Transverse colon (tissue), 4 donors: ENCODE measurements at regions not wholly inside any gene's neighbourhood (a gene's known extent, or its start where the extent isn't known, plus 50 kb on each side); places are given as distances from the start of the nearest gene placed in this dataset.

Source experiments
- DNase-seq: peaks from one replicate; pipeline ENCODE4 v3.0.0-alpha.2; 2019
- H3K27ac ChIP-seq, 4 donors: fragments of 200-600 bp; sonication (generic); 2 replicates each; pipeline ENCODE4 v1.5.1; 2016 to 2018; ENCODE audit warnings: inconsistent platforms in 4 of 4
- H3K27me3 ChIP-seq: fragments of 200-600 bp; sonication (generic); 2 replicates; pipeline ENCODE4 v1.5.1; 2017; ENCODE audit warnings: inconsistent platforms
- H3K36me3 ChIP-seq, 4 donors: fragments of 200-600 bp; sonication (generic); 2 replicates each; pipeline ENCODE4 v1.5.1; 2017 to 2019; ENCODE audit warnings: inconsistent platforms in 4 of 4
- H3K4me1 ChIP-seq, 4 donors: fragments of 200-600 bp; sonication (generic); 2 replicates each; pipeline ENCODE4 v1.5.1; 2017 to 2020; ENCODE audit warnings: inconsistent platforms in 4 of 4
- H3K4me3 ChIP-seq, 4 donors: fragments of 200-600 bp; sonication (generic); 1 replicate in 1 of 4; 2 replicates in 3 of 4; pipeline versions ENCODE4 v1.5.1 to v1.6.1; 2017 to 2019; ENCODE audit warnings: inconsistent platforms in 4 of 4
- H3K9me3 ChIP-seq, 2 donors: fragments of 200-600 bp; sonication (generic); 2 replicates each; pipeline ENCODE4 v1.5.1; 2017 to 2019; ENCODE audit warnings: inconsistent platforms in 2 of 2
- CTCF ChIP-seq, 5 experiments: fragments of 200-600 bp in 3 of 5; fragments of 450-650 bp in 2 of 5; sonication (generic) in 3 of 5; IDR thresholded peaks; 1 replicate in 2 of 5; 2 replicates in 3 of 5; pipeline ENCODE4 v1.5.1; 2016 to 2017; ENCODE audit warnings: antibody characterized with exemption in 5 of 5, inconsistent platforms in 3 of 5, mild to moderate bottlenecking in 2 of 5, moderate library complexity in 1 of 5
- EP300 ChIP-seq: sonication (generic); formaldehyde crosslinking; IDR thresholded peaks from one replicate; pipeline ENCODE4 v1.6.1; 2017; ENCODE audit warnings: antibody characterized with exemption, low read depth
- POLR2A ChIP-seq: fragments of 450-650 bp; IDR thresholded peaks from one replicate; pipeline ENCODE4 v1.6.1; 2016; ENCODE audit warnings: antibody characterized with exemption, mild to moderate bottlenecking, moderate library complexity
- POLR2AphosphoS5 ChIP-seq, 3 donors: sonication (generic); formaldehyde crosslinking; IDR thresholded peaks; one replicate each; pipeline ENCODE4 v1.6.1; 2016; ENCODE audit warnings: antibody characterized with exemption in 3 of 3
- WGBS, 2 donors: methylation state at CpG; one replicate each; pipeline ENCODE4 v1.1.5; 2018; ENCODE audit warnings: low coverage in 1 of 2; 5-methylcytosine and 5-hydroxymethylcytosine counted together
- in situ Hi-C, 4 donors: fragments of 200-750 bp; cut with MboI; loops; one replicate each; pipeline versions ENCODE4 v1.15.0 to v1.15.1; 2017; ENCODE audit warnings: low sequenced_read_pairs in 3 of 4, low pct_ligation_motif_present in 1 of 4, low pct_unique_long_range_greater_than_20kb in 1 of 4
- intact Hi-C: fragments of 100-400 bp; cut with DNase I; formaldehyde crosslinking; loops from one replicate; pipeline ENCODE4 v1.15.1; 2023; ENCODE audit warnings: low total_unique reads
- small RNA-seq, 4 donors: library from RNA; depleted of rRNA; stranded (forward); fragments of <200 nt; gene quantifications; one replicate each; pipeline ENCODE3, GENCODE V24; 2016

GRCh38 chr4:127580891-127581290 is 51.9 kb upstream of the INTU start:
- Histone ChIP-seq H3K27me3 (no peaks in the 10 kb centered on the region), H3K27ac (no peak overlapping the region), H3K4me1 (no peaks in the 10 kb centered on the region), H3K9me3 (no peaks in the 10 kb centered on the region), H3K4me3 (no peak overlapping the region), H3K36me3 (no peaks in the 10 kb centered on the region)
- no peak for TF ChIP-seq CTCF (IDR thresholded peaks at IDR 0.05)
- no peak for TF ChIP-seq POLR2AphosphoS5 (IDR thresholded peaks at IDR 0.05)
- no peak for TF ChIP-seq EP300
- TF ChIP-seq POLR2A: no peak
- 88% methylated on average over 2 of the region's 2 CpGs; no CpG with 5 or more reads in 1 of the 2 donors for WGBS, 2 donors
- DNase-seq: no peak
- in situ Hi-C loops: no loop called here
- intact Hi-C loops: no loop called here

Small RNA genes lying in the stretch of these regions (small RNA-seq; reads per million reads assigned to genes)
- 0 reads per million in 4 donors for gene RF00019
